ENCODE measurements at regions not wholly inside any gene's neighbourhood (a gene's known extent, or its start where the extent isn't known, plus 50 kb on each side); places are given as distances from the start of the nearest gene placed in this dataset.

DNA sequence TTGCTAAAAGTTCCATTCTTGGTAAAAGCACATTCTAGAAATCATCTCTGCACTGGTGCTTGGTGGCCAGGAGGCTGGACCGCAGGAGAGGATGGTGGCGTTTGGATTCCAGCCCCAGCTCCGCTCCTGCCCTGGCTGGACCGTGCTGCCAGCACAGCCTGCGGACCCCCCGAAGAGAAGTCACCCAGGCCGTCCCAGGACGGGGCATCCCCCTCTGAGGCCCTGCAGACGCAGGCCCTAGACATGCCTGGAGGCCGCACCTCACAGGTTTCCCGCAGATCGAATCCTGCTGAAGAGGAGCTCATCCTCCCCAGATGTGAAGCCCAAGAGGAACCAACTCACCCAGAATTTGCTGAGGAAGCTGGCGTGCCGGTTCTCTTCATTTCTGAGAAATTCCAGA is 159.0 kb downstream of the TEX29 start:
- H3K79me2 ChIP-seq (replicated peaks; ENCODE audit: insufficient read depth): no peaks in the 10 kb centered on the region
- Mint-ChIP-seq H3K27ac (no peak overlapping the region), H3K4me1 (peaks cover 2% of the 10 kb centered on the region), H3K36me3 (ENCODE audit: low read depth) (no peaks in the 10 kb centered on the region), H3K4me3 (no peak overlapping the region), H3K9me3 (no peaks in the 10 kb centered on the region), H3K27me3 (ENCODE audit: insufficient read depth, low read depth, poor library complexity) (peaks cover 15% of the 10 kb centered on the region)
- no peak overlapping the region for H3K4me3 ChIP-seq
- H2AFZ ChIP-seq: no peak overlapping the region
- H3K4me1 ChIP-seq (ENCODE audit: insufficient read depth): no peaks in the 10 kb centered on the region
- DNase-seq (ENCODE audit: low spot score) (no peak), ATAC-seq (no peak)
- no peaks in the 10 kb centered on the region for H4K20me1 ChIP-seq (replicated peaks; ENCODE audit: insufficient read depth)
- H3K36me3 ChIP-seq (ENCODE audit: insufficient read depth): no peaks in the 10 kb centered on the region
- H3K27ac ChIP-seq (ENCODE audit: low read depth): no peak overlapping the region
- no peaks in the 10 kb centered on the region for H3K27me3 ChIP-seq (ENCODE audit: insufficient read depth)
- TF ChIP-seq POLR2AphosphoS5 (IDR thresholded peaks at IDR 0.05; ENCODE audit: low read depth) (no peak), ZNF331 (CRISPR knock-in tag; IDR thresholded peaks at IDR 0.05; ENCODE audit: low read depth) (no peak), EZH2 (IDR thresholded peaks at IDR 0.05; ENCODE audit: low read depth, unreplicated experiment) (no peak), CREB1 (CRISPR knock-in tag; IDR thresholded peaks at IDR 0.05; ENCODE audit: low read depth) (no peak), NANOG (IDR thresholded peaks at IDR 0.05; ENCODE audit: borderline replicate concordance) (no peak), EZH2phosphoT487 (IDR thresholded peaks at IDR 0.05; ENCODE audit: unreplicated experiment) (no peak), JUNB (IDR thresholded peaks at IDR 0.05; ENCODE audit: unreplicated experiment) (no peak), ZNF114 (CRISPR knock-in tag; IDR thresholded peaks at IDR 0.05) (no peak), STAT1 (IDR thresholded peaks at IDR 0.05; ENCODE audit: unreplicated experiment) (no peak)
- TF ChIP-seq, protein P1, sequence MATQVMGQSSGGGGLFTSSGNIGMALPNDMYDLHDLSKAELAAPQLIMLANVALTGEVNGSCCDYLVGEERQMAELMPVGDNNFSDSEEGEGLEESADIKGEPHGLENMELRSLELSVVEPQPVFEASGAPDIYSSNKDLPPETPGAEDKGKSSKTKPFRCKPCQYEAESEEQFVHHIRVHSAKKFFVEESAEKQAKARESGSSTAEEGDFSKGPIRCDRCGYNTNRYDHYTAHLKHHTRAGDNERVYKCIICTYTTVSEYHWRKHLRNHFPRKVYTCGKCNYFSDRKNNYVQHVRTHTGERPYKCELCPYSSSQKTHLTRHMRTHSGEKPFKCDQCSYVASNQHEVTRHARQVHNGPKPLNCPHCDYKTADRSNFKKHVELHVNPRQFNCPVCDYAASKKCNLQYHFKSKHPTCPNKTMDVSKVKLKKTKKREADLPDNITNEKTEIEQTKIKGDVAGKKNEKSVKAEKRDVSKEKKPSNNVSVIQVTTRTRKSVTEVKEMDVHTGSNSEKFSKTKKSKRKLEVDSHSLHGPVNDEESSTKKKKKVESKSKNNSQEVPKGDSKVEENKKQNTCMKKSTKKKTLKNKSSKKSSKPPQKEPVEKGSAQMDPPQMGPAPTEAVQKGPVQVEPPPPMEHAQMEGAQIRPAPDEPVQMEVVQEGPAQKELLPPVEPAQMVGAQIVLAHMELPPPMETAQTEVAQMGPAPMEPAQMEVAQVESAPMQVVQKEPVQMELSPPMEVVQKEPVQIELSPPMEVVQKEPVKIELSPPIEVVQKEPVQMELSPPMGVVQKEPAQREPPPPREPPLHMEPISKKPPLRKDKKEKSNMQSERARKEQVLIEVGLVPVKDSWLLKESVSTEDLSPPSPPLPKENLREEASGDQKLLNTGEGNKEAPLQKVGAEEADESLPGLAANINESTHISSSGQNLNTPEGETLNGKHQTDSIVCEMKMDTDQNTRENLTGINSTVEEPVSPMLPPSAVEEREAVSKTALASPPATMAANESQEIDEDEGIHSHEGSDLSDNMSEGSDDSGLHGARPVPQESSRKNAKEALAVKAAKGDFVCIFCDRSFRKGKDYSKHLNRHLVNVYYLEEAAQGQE (IDR thresholded peaks at IDR 0.05; ENCODE audit: unreplicated experiment): no peak
- TF ChIP-seq, protein P2, sequence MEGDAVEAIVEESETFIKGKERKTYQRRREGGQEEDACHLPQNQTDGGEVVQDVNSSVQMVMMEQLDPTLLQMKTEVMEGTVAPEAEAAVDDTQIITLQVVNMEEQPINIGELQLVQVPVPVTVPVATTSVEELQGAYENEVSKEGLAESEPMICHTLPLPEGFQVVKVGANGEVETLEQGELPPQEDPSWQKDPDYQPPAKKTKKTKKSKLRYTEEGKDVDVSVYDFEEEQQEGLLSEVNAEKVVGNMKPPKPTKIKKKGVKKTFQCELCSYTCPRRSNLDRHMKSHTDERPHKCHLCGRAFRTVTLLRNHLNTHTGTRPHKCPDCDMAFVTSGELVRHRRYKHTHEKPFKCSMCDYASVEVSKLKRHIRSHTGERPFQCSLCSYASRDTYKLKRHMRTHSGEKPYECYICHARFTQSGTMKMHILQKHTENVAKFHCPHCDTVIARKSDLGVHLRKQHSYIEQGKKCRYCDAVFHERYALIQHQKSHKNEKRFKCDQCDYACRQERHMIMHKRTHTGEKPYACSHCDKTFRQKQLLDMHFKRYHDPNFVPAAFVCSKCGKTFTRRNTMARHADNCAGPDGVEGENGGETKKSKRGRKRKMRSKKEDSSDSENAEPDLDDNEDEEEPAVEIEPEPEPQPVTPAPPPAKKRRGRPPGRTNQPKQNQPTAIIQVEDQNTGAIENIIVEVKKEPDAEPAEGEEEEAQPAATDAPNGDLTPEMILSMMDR (conservative IDR thresholded peaks at IDR 0.05; ENCODE audit: low read depth in 2 of 2): no peak
- TF ChIP-seq, protein P3, sequence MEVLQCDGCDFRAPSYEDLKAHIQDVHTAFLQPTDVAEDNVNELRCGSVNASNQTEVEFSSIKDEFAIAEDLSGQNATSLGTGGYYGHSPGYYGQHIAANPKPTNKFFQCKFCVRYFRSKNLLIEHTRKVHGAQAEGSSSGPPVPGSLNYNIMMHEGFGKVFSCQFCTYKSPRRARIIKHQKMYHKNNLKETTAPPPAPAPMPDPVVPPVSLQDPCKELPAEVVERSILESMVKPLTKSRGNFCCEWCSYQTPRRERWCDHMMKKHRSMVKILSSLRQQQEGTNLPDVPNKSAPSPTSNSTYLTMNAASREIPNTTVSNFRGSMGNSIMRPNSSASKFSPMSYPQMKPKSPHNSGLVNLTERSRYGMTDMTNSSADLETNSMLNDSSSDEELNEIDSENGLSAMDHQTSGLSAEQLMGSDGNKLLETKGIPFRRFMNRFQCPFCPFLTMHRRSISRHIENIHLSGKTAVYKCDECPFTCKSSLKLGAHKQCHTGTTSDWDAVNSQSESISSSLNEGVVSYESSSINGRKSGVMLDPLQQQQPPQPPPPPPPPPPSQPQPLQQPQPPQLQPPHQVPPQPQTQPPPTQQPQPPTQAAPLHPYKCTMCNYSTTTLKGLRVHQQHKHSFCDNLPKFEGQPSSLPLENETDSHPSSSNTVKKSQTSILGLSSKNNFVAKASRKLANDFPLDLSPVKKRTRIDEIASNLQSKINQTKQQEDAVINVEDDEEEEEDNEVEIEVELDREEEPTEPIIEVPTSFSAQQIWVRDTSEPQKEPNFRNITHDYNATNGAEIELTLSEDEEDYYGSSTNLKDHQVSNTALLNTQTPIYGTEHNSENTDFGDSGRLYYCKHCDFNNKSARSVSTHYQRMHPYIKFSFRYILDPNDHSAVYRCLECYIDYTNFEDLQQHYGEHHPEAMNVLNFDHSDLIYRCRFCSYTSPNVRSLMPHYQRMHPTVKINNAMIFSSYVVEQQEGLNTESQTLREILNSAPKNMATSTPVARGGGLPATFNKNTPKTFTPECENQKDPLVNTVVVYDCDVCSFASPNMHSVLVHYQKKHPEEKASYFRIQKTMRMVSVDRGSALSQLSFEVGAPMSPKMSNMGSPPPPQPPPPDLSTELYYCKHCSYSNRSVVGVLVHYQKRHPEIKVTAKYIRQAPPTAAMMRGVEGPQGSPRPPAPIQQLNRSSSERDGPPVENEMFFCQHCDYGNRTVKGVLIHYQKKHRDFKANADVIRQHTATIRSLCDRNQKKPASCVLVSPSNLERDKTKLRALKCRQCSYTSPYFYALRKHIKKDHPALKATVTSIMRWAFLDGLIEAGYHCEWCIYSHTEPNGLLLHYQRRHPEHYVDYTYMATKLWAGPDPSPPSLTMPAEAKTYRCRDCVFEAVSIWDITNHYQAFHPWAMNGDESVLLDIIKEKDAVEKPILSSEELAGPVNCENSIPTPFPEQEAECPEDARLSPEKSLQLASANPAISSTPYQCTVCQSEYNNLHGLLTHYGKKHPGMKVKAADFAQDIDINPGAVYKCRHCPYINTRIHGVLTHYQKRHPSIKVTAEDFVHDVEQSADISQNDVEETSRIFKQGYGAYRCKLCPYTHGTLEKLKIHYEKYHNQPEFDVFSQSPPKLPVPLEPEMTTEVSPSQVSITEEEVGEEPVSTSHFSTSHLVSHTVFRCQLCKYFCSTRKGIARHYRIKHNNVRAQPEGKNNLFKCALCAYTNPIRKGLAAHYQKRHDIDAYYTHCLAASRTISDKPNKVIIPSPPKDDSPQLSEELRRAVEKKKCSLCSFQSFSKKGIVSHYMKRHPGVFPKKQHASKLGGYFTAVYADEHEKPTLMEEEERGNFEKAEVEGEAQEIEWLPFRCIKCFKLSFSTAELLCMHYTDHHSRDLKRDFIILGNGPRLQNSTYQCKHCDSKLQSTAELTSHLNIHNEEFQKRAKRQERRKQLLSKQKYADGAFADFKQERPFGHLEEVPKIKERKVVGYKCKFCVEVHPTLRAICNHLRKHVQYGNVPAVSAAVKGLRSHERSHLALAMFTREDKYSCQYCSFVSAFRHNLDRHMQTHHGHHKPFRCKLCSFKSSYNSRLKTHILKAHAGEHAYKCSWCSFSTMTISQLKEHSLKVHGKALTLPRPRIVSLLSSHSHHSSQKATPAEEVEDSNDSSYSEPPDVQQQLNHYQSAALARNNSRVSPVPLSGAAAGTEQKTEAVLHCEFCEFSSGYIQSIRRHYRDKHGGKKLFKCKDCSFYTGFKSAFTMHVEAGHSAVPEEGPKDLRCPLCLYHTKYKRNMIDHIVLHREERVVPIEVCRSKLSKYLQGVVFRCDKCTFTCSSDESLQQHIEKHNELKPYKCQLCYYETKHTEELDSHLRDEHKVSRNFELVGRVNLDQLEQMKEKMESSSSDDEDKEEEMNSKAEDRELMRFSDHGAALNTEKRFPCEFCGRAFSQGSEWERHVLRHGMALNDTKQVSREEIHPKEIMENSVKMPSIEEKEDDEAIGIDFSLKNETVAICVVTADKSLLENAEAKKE (CRISPR knock-in tag; IDR thresholded peaks at IDR 0.05): no peak
- TF ChIP-seq, protein P4, sequence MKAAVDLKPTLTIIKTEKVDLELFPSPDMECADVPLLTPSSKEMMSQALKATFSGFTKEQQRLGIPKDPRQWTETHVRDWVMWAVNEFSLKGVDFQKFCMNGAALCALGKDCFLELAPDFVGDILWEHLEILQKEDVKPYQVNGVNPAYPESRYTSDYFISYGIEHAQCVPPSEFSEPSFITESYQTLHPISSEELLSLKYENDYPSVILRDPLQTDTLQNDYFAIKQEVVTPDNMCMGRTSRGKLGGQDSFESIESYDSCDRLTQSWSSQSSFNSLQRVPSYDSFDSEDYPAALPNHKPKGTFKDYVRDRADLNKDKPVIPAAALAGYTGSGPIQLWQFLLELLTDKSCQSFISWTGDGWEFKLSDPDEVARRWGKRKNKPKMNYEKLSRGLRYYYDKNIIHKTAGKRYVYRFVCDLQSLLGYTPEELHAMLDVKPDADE (IDR thresholded peaks at IDR 0.05): no peak
- no peak overlapping the region for H3K4me2 ChIP-seq
- H3K9me2 ChIP-seq (ENCODE audit: insufficient read depth): no peaks in the 10 kb centered on the region
- H3F3A ChIP-seq (replicated peaks; ENCODE audit: low read depth): no peaks in the 10 kb centered on the region

All from GM23338 (cell line).